ENCODE measurements at regions not wholly inside any gene's neighbourhood (a gene's known extent, or its start where the extent isn't known, plus 50 kb on each side); places are given as distances from the start of the nearest gene placed in this dataset.

GRCh38 chr15:99445272-99445850 lies 120.4 kb upstream of the MEF2A start:
- TF ChIP-seq NR2C2 (CRISPR knock-in tag; IDR thresholded peaks at IDR 0.05) = no peak
- TF ChIP-seq, protein P1, sequence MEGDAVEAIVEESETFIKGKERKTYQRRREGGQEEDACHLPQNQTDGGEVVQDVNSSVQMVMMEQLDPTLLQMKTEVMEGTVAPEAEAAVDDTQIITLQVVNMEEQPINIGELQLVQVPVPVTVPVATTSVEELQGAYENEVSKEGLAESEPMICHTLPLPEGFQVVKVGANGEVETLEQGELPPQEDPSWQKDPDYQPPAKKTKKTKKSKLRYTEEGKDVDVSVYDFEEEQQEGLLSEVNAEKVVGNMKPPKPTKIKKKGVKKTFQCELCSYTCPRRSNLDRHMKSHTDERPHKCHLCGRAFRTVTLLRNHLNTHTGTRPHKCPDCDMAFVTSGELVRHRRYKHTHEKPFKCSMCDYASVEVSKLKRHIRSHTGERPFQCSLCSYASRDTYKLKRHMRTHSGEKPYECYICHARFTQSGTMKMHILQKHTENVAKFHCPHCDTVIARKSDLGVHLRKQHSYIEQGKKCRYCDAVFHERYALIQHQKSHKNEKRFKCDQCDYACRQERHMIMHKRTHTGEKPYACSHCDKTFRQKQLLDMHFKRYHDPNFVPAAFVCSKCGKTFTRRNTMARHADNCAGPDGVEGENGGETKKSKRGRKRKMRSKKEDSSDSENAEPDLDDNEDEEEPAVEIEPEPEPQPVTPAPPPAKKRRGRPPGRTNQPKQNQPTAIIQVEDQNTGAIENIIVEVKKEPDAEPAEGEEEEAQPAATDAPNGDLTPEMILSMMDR (IDR thresholded peaks at IDR 0.05) = no peak
- TF ChIP-seq, protein P2, sequence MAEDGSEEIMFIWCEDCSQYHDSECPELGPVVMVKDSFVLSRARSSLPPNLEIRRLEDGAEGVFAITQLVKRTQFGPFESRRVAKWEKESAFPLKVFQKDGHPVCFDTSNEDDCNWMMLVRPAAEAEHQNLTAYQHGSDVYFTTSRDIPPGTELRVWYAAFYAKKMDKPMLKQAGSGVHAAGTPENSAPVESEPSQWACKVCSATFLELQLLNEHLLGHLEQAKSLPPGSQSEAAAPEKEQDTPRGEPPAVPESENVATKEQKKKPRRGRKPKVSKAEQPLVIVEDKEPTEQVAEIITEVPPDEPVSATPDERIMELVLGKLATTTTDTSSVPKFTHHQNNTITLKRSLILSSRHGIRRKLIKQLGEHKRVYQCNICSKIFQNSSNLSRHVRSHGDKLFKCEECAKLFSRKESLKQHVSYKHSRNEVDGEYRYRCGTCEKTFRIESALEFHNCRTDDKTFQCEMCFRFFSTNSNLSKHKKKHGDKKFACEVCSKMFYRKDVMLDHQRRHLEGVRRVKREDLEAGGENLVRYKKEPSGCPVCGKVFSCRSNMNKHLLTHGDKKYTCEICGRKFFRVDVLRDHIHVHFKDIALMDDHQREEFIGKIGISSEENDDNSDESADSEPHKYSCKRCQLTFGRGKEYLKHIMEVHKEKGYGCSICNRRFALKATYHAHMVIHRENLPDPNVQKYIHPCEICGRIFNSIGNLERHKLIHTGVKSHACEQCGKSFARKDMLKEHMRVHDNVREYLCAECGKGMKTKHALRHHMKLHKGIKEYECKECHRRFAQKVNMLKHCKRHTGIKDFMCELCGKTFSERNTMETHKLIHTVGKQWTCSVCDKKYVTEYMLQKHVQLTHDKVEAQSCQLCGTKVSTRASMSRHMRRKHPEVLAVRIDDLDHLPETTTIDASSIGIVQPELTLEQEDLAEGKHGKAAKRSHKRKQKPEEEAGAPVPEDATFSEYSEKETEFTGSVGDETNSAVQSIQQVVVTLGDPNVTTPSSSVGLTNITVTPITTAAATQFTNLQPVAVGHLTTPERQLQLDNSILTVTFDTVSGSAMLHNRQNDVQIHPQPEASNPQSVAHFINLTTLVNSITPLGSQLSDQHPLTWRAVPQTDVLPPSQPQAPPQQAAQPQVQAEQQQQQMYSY (CRISPR knock-in tag; IDR thresholded peaks at IDR 0.05) = no peak
- TF ChIP-seq CBFB (CRISPR knock-in tag; IDR thresholded peaks at IDR 0.05; ENCODE audit: low read depth) = no peak
- TF ChIP-seq, protein P3, sequence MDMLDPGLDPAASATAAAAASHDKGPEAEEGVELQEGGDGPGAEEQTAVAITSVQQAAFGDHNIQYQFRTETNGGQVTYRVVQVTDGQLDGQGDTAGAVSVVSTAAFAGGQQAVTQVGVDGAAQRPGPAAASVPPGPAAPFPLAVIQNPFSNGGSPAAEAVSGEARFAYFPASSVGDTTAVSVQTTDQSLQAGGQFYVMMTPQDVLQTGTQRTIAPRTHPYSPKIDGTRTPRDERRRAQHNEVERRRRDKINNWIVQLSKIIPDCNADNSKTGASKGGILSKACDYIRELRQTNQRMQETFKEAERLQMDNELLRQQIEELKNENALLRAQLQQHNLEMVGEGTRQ (CRISPR knock-in tag; IDR thresholded peaks at IDR 0.05) = no peak
- no peak for TF ChIP-seq RELA (CRISPR knock-in tag; IDR thresholded peaks at IDR 0.05; ENCODE audit: borderline replicate concordance)
- TF ChIP-seq ZNF121 (CRISPR knock-in tag; IDR thresholded peaks at IDR 0.05) = no peak

Measured in WTC11 (cell line).